ENCODE measurements at regions not wholly inside any gene's neighbourhood (a gene's known extent, or its start where the extent isn't known, plus 50 kb on each side); places are given as distances from the start of the nearest gene placed in this dataset.

DNA sequence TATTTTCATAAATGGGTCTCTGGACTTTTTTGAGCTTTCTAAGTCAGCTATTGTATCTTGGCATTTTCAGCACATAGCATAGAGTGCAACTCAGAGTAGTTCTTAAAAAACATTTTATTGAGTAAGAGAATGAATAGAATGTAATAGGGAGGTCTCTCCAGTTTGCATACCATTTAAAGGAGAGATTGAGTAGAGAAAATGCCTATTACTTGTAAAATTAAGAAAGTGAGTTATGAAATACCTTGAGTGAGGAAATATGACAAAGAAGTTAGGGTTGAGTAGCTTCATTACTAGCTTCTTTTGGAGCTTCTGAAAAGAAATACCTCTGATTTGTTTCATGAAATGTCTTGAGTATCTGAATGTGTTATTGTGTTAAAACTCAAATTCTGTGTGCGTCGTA, 140.0 kb downstream of the AASDHPPT start:
- DNase-seq, result no peak

DNA sequence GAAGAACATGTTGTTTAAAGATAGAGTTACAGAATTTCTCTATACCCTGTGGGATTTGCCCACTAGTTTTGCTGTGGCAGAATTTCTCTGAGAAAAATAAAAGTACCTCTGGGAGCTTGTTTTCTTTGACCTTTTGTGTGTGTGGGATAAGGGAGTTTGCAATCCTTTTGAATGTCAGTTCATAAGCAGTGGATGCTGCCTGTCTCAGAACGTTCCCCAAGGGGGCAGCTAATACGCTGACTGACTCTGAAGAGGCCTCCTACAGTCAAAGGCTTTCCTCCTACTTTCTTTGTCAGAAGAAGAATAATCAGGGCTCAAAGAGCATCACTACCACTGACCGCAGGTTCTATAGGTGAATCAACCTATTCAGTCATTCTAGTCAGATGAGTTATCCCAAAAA, 140.6 kb downstream of the AASDHPPT start:
- no peak for DNase-seq

DNA sequence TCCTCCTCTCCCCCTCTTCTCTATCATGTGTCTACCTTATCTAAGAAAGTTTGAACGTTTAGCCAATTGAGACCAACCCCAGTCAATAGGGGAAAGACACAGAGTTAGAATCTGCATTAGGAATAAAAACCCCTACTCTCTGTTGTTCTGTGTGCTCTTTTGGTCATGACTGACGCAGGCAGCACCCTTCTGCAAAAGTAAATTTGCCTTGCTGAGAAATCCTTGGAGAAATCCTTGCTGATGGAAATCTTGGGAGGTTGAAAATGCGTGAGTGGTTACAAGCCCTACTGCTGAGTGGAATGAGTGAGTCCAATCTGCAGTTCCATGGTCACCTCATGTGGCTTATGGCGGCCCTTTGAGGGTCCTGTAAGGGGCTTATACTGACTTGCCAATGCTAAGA, 145.2 kb downstream of the AASDHPPT start:
- no peak for DNase-seq

DNA sequence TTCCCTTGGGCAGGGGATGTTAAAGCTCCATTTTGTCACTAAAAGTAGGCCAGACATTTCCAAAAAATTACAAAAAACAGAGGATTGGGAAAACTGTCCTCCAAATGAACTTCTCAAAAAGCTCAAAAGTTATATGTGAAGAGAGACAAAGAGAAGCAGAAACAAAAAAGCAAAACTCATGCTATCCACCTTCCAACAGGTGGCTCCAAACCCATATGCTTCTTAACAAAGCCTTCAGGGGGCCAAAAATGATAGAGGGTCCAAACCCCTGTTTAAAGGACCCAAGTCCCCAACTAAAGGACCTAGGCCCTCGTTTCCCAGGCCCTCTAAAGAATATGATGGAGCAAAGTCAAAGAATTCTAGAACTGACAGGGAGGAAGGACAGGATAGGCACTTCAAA, 146.7 kb downstream of the AASDHPPT start:
- no peak for DNase-seq

DNA sequence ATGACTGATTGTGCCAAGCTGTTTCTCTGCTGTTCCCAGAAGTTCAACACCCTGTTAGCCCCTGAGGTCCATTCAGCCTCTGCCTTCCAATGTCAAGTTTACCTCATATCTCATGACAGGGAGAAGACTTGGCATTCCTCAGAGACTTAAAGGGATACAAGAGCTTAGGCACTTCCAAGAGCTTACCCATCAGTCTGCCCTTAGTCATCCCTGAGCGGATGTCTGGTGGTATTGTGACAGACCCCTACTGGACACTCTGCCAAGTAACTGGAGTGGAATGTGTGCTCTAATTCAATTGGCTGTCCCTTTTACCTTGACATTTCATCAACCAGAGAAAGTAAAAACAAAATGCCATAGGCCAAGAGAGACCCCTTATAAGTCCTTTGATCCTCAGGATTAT, 151.5 kb downstream of the AASDHPPT start:
- DNase-seq, result no peak

DNA sequence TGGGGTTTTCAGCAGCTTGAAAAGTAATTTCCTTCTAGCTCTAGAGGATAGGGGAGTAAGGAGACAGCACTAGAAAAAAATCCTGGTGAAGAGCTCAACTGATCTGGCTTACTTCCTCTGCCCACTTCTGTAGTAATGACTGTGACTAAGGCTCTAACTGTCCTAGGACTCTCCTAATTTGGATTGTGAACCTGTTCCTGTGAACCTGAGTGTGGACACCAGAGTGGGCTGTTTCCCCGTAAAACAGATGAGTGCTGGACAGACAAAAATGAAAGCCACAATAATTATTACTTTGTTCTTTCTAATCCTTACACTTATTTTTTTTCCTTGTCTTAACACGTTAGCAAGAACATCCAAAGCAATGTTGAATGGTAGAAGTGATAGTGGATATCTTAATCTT, 154.1 kb downstream of the AASDHPPT start:
- DNase-seq, result no peak

DNA sequence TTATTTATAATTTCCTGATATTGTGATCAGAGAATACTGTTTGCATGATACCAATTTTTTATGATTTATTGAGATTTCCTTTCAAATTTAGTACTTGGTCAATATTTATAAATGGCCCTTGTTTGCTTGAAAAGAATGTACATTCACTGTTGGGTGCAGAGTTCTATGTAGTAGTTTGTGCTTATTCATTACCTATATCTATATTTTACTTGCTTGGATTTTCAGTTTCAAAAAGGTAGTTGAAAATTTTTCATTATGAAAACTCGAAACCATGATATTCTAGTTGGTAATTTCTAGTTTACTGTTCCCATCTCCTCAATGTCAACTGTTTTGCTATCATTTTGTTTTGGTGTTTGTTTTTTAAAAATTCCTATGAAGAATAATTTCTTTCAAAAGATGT, 155.7 kb downstream of the AASDHPPT start:
- DNase-seq, result no peak

DNA sequence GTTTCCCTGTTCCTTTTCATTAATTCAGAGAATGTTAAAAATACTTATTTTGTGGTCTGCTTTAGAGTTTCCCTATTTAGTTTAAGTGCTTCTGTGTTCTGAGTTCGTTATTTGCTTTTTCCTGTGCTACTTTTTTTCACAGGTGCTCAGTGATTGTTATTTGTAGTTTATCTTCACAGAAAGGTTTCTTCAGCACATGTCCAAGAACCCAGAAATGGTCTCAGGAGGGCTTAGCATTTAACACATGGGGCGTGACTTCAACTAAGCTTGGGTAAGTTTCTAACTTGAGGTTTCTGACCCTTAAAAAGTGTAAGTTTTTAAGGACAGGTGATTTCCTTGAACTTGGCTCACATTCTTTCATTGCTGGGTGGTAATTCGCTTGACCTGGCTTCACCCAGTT, 157.3 kb downstream of the AASDHPPT start:
- no peak for DNase-seq

DNA sequence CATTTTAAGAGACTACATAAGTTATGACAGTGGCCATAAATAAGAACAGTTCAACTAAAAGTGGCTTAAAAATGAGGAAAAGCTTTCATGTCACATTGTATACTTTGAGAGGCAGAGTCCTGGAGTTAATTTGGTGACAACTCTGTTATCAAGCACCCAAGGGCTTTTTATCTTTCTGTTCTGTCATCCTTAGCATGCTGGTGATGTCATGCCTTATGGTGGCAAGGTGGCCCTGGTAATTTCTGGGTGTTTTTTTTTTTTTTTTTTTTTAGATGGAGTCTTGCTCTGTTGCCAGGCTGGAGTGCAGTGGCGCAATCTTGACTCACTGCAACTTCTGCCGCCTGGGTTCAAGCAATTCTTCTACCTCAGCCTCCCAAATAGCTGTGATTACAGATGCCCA, 158.8 kb downstream of the AASDHPPT start:
- DNase-seq, result no peak

DNA sequence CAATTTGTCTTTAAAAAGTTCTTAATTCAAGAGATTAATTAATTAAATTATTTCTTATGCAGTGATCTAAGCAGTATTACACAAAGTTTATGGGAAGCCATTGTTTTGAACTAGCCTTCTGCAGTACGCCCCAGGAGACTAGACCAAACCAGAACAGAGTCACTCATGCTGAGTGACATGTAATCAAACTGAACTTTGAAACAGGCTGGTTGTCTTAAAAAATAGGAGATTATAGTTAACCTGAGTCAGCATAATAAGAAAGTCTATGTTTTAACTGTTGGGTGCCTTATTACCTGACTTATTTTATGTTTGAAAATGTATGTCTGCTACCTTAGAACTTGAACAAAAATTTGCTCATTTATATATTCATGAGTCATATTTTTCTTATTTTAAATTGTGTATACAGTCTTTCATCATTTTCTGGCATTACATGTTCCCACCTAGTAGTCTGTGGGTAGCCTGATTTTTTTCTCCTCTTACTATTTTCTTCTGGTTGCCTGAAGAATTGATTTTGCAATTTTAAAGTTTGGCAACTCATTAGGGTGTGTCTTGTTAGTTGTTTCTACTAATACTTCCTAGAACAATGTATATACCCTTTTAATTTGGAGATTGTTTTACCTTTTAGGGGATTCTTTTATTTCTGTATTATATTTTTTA, 161.4 kb downstream of the AASDHPPT start:
- DNase-seq, result no peak

DNA sequence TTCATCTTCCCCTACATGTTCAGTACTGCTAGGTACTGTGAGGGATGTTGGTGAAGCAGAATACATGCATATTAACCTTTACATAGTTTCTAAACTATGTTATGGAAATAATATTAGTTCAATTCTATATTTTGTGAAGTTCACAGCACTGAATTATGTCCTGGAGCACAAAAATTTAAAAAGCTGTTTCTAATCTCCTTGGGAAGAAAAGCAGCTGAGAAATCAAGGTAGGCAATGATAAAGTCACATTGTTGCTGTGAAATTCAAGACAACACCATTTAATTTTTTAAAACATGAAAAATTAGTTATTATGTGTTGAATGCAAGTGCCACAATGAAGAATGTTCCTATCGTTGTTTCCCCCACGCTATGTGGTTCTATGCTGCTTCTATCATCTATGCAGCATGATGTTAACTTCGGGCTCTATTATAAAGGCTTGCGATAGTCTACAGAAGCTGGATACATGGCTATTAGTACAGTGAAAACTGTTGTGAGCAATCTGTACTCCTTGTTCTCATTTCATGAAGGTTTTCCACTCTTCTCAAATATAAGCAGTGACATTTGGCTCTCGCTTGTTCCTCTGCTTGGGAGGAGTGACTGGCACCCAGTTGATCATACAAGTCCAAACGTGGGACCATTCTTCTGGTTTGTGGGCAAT, 164.3 kb downstream of the AASDHPPT start:
- DNase-seq, result no peak

DNA sequence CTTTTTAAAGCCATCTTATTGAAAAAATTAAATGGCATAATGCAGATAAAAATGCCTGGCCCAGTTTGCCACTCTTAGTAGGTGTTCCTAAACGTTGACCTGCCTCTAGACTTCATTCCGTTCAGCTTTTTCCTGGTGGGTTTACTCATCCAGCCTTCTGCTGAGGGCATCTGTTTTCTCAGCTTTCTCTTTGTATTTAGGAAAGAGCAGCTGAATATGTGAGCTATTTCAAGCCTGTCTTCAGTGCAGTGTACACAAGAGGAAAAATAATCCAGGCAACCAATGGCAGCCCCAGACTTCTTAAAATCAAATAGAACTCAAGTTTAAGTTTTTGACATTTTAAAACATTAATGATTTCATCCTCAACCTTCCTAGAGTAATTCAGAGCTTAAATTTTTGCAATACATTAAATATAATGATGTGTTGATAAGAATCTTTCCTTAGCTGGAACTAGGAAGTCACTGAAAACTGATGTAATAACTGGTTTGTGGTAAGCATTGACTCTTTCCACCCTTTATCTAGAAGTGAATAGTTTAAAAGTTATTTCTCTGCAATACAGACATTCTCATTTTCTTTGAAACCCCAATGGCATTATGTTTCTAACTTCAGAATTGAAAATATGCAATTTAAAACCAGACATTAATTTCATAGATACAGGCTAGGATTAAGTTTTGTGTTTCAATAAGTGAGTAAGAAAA, 165.4 kb downstream of the AASDHPPT start:
- no peak for DNase-seq

DNA sequence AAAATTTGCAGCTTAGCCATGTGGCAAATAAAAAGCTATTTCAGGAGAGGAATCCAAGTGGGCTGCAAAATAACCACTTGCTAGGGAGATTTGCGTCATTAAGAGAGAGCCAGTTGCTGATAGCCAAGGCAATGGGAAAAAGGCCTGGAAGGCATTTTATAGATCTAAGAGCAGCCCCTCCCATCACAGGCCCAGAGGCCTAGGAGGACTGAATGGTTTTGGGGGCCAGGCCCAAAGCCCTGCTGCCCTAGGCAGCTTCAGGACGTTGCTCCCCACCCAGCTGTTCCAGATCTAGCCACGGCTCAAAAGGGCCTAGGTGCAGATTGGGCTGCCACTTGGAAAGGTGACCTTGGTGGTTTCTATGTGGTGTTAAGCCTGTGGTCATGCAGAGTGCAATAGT, 169.0 kb downstream of the AASDHPPT start:
- no peak for DNase-seq

DNA sequence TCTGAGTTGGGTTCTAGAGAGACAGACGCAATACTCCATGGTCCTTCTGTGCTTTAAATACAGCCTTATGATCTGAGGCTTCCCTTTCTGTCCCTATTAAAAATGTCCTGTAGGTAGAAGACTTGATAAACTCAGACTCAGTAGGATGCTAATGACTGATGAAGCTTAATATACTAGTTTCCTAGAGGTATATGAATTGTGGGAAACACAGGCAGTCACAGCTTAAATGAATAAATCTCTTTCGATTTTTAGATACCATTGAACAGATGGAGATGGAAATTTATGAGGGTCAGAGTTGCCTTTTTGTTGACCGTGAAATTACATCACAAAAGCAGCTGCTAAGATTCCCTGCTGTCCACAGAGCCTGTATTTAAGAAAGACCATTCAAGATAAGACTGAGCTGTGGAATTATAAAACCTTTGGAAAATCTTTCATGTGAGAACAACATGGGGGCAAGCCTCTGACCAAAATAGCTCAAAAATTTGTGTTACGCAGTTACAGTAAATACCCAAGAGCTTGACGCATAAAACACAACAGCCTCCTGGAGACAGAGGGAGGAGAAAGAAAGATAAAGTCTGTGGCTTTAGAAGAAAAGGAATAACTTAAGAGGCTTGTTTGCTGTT, 172.3 kb downstream of the AASDHPPT start:
- DNase-seq, result no peak

DNA sequence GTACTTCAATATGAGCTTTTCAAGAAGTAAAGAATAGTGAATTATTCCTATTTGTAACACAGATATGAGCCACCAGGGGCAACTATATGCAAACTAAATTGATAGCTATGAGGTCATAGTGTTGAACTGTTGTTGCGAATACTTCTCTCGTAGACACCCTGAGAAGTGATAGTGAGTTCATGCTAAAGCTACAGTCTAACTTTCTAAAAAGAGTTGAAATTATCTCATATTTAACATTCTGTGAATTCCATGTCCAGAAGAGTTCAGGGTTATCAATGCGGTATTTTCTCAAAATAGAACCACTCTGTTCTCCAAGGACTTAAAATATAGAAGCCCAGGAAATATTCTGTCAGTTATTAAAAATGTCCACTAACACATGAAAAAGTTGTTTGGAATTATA, 185.4 kb downstream of the AASDHPPT start:
- no peak for DNase-seq

DNA sequence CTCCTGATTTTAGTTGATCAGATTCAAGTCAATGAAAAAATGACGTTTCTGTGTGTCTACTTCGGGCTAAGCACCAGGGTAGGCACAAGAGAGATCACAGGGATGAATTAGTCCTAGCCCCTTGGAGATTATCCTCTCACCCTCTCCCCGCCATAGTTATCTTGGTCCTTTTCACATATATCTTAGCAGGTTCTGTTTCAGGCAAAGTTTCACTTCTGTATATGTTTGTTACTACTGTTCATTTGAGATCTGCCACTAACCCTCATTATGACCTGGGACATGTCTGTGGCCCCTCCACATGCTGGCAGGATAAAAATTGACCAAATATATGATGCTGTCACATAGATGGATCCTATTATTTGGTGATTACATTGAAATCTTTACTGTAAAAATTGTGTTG, 186.1 kb downstream of the AASDHPPT start:
- no peak for DNase-seq

DNA sequence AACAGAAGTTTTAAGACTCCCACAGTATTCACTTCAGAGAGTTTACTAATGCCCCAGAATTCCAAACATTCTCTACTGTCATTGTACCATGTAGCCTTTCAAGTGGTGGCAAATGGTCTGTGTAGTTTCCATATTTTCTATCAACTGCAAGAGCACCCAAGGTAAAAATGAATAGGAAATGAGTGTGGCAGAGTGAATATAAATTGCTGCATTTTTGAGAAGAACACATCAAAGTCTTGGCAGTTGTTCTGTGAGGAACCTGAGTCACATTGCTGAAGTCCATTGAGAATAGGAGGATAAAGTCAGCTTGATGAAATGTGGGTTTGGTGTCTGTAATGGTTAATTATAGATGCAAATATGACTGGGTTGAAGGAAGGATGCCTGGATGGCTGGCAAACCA, 193.6 kb downstream of the AASDHPPT start:
- no peak for DNase-seq

DNA sequence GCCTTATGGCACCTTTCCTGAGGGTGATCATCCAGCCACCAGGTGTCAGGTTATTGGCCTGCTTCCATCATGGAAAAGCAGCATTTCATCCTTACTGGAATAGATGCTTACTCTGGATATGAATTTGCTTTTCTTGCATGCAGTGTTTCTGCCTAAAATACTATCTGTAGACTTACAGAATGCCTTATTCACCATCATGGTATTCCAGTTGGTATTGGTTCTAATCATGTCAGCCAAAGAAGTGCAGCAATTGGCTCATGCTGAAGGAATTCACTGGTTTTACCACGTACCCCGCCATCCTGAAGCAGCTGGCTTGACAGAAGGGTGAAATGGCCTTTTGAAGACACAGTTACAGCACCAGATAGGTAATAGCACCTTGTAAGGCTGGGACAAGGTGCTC, 194.2 kb downstream of the AASDHPPT start:
- DNase-seq, result no peak

DNA sequence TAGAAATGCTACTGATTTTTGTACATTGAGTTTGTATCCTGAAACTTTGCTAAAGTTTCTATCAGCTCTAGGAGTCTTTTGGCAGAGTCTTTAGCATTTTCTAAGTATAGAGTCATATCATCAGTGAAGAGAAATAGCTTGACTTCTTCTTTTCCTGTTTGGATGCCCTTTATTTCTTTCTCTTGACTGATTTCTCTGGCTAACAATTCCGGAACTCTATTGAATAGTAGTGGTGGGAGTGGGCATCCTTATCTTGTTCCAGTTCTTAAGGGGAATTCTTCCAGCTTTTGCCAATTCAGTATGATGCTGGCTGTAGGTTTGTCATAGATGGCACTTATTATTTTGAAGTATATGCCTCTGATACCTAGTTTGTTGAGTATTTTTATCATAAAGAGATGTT, 197.7 kb downstream of the AASDHPPT start:
- DNase-seq, result no peak

DNA sequence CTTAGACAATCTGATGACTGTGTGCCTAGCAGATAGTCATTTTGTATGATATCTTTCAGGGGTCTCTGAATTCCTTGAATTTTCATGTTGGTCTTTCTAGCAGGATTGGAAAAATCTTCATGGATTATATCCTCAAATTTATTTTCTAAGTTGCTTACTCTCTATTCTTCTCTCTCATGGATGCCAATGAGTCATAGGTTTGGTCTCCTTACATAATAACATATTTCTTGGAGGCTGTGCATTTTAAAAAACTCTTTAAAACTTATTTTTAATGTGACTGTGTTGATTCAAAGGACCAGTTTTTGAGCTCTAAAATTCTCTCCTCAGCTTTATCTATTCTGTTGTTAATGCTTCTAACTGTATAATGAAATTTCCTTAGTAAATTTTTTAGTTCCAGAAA, 198.7 kb downstream of the AASDHPPT start:
- no peak for DNase-seq

DNA sequence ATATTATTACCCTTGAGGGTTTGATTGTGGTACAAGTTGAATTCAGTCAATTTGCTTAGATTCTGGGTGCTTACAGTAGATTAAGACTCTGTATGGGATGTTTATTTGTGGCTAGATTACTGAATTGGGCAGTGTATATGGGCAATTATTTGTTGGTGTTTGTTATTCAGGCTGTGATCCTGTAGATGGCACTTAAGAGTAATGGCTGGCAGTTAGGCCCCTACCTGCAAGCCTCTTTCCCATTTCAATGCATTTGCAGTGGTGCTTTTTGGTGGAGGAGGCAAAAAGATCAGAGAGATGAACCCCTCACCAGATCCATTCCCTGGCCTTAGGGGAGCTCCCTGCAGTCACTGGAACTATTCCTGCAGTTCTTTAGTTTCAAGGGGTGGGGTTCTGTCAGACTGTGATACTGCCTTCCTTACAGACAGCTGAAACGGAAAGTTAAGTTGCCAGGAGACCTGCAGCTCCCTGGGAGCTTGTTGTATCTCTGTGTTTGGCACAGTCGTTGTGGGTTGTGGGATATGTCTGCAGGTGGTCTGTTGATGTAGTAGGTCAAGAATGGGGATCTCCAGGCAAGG, 199.5 kb downstream of the AASDHPPT start:
- DNase-seq, result peak in 1 of 2 experiments; percentile 44

DNA sequence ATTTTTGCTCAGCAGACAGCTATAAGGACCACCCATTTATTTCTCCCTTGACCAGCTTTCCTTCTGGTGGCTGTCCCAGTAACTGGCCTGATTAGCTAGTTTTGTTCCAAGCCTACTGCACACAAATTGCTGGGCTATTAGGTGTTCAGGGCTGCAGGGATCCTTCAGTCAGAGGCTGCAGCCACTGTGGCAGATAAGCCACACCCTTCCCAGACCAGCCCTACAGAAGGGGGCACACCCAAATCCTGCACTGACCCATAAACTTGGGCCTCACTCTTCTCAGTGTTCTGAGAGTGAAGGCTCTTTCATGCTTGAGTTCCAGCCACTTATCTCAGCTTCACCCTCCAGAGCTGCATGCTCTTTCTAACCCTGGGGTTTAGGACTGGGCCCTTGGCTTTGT, 200.0 kb downstream of the AASDHPPT start:
- DNase-seq, result no peak

DNA sequence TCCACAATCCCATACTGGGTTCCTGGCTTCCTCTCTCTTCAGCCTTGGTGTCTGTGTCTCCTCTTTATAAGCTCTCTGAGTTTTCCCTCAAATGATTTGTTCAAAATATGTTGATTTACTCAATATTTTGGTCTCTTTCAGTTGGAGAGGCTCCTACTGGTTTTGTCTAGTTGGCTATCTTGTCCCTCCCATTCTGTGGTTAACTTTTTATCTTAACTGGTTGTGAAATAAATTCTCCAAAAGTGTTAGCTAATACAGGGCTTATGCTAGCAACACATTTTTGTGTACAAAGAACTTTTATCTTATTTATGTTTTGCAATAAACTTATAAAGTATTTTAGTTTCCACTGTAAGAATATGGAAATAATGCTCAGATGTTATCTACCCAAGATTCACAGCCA, 200.9 kb downstream of the AASDHPPT start:
- no peak for DNase-seq

DNA sequence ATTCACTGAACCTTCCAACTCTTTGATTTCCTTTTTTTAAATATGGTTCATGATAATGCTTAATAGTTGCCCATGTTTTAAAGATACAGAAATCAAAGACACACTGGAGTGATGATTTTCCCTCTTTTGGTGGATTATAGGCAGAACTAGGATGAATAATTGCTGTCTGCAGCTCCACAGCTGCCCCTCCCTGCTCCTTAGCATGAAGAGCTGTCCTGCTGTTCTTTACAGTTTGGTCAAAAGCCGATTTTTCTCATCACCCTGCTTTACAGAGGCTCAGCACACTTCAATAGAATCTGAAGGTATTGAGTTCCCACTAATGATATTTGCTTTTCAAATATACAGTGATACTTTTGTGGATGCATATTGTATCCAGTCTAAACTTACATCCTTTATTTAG, 202.6 kb downstream of the AASDHPPT start:
- no peak for DNase-seq

All from NCI-H446 (cell line).